Mononuclear cell (primary cell): ENCODE measurements at regions not wholly inside any gene's neighbourhood (a gene's known extent, or its start where the extent isn't known, plus 50 kb on each side); places are given as distances from the start of the nearest gene placed in this dataset.

ENCODE experiments used
- H3K27me3 ChIP-seq: 2 replicates; pipeline ENCODE4 v1.6.0; 2011; ENCODE audit warnings: low read length, control low read depth; ENCODE audit not compliant: insufficient read depth
- H3K4me1 ChIP-seq: 2 replicates; pipeline ENCODE4 v1.5.1; 2011; ENCODE audit warnings: mild to moderate bottlenecking, low read length, control low read depth; ENCODE audit not compliant: insufficient read depth
- H3K4me3 ChIP-seq: 2 replicates; pipeline ENCODE4 v1.5.1; 2011; ENCODE audit warnings: mild to moderate bottlenecking, low read length, moderate library complexity
- H3K9me3 ChIP-seq: 2 replicates; pipeline ENCODE4 v1.5.1; 2011; ENCODE audit warnings: low read depth, mild to moderate bottlenecking, control low read depth, low read length

- no peaks in the 10 kb centered on the region for H3K4me1 ChIP-seq
- H3K9me3 ChIP-seq: no peaks in the 10 kb centered on the region
- no peaks in the 10 kb centered on the region for H3K27me3 ChIP-seq
- H3K4me3 ChIP-seq: no peak overlapping the region
Measured at GRCh38 chr4:128606173-128606572, 203.3 kb upstream of the JADE1 start.

DNA sequence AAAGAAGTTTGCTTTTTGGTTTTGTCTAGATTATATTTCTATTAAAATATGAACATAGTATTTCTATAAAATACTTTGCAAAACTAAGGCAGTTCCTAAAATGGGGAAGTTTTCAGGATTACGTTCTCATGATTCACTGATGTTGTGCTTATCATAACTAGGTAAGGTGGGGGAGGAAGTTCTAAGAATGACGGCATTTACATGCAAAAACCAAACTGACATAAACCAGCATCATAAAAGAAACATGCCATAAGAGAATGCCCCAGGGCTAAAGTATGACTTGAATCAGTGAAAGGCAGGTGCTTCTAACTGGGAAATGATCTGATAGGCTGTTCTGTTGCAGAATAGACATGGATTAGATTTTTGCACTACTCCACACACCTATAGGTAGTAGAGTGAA, 204.7 kb upstream of the JADE1 start:
- no peaks in the 10 kb centered on the region for H3K4me1 ChIP-seq

GRCh38 chr4:128604204-128604603, 205.3 kb upstream of the JADE1 start:
- Histone ChIP-seq H3K4me1 (no peaks in the 10 kb centered on the region), H3K27me3 (no peaks in the 10 kb centered on the region), H3K4me3 (no peak overlapping the region), H3K9me3 (no peaks in the 10 kb centered on the region)

More for the DNA sequence above, 204.7 kb upstream of the JADE1 start:
- Histone ChIP-seq H3K27me3 (no peaks in the 10 kb centered on the region), H3K9me3 (no peaks in the 10 kb centered on the region), H3K4me3 (no peak overlapping the region)

DNA sequence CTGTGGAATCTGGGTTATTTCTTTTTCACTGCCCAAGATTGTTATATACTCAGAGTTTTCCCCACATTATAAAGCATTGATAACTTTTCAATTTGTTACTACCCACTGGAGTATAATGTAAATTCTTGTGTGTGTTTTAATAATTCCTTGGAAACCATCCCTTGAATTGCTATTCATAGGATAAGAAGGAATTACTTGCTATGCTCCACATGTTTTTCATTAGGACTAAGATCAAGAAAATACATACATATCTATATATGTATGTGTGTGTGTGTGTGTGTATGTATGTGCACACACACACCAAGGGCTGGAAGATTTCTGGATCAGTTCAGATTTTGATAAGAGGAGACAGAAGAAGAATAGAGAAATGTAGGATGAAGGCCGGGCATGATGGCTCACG, 206.4 kb upstream of the JADE1 start:
- no peaks in the 10 kb centered on the region for H3K27me3 ChIP-seq

GRCh38 chr4:128601991-128602695, 207.4 kb upstream of the JADE1 start:
- Histone ChIP-seq H3K9me3 (no peaks in the 10 kb centered on the region), H3K27me3 (no peaks in the 10 kb centered on the region)

More for the DNA sequence above, 206.4 kb upstream of the JADE1 start:
- Histone ChIP-seq H3K9me3 (no peaks in the 10 kb centered on the region), H3K4me1 (no peaks in the 10 kb centered on the region), H3K4me3 (no peak overlapping the region)

GRCh38 chr4:128600996-128601871, 208.3 kb upstream of the JADE1 start:
- Histone ChIP-seq H3K27me3 (no peaks in the 10 kb centered on the region), H3K9me3 (no peaks in the 10 kb centered on the region), H3K4me1 (no peaks in the 10 kb centered on the region), H3K4me3 (no peak overlapping the region)

More at GRCh38 chr4:128601991-128602695, 207.4 kb upstream of the JADE1 start:
- Histone ChIP-seq H3K4me1 (no peaks in the 10 kb centered on the region), H3K4me3 (no peak overlapping the region)

GRCh38 chr4:128600410-128600809, 209.1 kb upstream of the JADE1 start:
- H3K9me3 ChIP-seq: no peaks in the 10 kb centered on the region
- H3K4me1 ChIP-seq: no peaks in the 10 kb centered on the region
- H3K27me3 ChIP-seq: no peaks in the 10 kb centered on the region
- no peak overlapping the region for H3K4me3 ChIP-seq

DNA sequence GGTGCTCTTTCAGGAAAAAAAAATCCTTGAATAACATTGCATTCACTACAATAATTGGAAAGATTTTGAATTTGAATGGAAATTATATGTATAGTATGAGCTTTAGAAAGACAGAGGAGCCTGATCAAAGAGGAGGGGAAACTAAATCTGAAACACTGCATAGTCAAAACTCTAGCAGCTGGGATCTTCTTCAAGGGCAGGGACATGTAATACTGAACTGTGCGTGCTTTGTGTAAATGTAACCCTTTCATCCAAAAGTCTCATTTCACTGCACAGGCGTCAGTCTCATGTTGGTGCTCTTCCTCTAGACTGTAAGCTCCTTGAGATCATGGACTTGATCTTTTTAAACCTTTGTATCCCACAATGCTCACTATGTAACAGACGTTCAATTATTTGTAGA, 212.0 kb upstream of the JADE1 start:
- Histone ChIP-seq H3K27me3 (no peaks in the 10 kb centered on the region), H3K4me3 (no peak overlapping the region), H3K9me3 (no peaks in the 10 kb centered on the region), H3K4me1 (no peaks in the 10 kb centered on the region)

- Histone ChIP-seq H3K27me3 (no peaks in the 10 kb centered on the region), H3K4me3 (no peak overlapping the region), H3K4me1 (no peaks in the 10 kb centered on the region), H3K9me3 (no peaks in the 10 kb centered on the region)
Measured at GRCh38 chr4:128596853-128597252, 212.6 kb upstream of the JADE1 start.

DNA sequence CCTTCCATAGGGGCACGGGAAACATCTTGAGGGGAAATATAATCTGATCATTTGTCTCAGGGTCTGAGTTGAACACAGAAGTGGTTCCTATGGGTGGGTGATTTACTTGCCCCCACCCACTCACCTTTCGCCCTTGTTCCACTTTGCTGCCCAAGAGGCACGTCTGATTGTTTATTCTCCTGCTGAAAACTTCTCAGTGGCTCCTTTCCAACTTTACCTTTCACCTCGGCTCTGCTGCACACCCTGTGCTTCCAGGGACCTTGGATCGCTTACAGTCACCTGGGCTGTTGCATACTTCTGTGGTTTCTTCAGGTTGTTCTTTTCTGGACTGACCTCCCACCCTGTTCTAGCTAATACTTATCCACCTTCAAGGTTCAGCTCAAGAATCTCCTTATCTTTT, 213.4 kb upstream of the JADE1 start:
- no peaks in the 10 kb centered on the region for H3K9me3 ChIP-seq

GRCh38 chr4:128591482-128591881, 218.0 kb upstream of the JADE1 start:
- no peaks in the 10 kb centered on the region for H3K4me1 ChIP-seq
- H3K9me3 ChIP-seq: no peaks in the 10 kb centered on the region
- H3K27me3 ChIP-seq: no peaks in the 10 kb centered on the region
- H3K4me3 ChIP-seq: no peak overlapping the region

More for the DNA sequence above, 213.4 kb upstream of the JADE1 start:
- Histone ChIP-seq H3K4me1 (no peaks in the 10 kb centered on the region), H3K27me3 (no peaks in the 10 kb centered on the region), H3K4me3 (no peak overlapping the region)

DNA sequence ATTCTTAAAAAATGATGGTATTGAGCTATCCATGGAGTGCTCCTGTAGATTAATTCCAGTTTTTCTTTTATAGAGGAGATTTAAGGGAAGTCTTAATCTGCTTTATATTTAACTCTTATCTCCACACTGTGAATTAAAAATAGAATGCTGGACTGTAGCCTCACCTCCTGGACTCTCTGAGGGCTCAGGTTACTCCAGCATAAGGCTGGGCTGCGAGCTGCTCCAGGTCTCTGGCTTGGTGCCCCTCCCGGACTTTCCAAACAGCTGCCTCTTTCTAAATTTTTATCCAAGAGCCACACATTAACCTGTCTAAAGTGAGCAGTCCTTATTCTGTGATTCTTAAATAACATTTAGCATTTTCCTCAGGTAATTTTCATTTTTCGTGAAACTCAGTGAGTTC, 218.7 kb upstream of the JADE1 start:
- no peaks in the 10 kb centered on the region for H3K9me3 ChIP-seq
- H3K4me1 ChIP-seq: no peaks in the 10 kb centered on the region
- H3K27me3 ChIP-seq: no peaks in the 10 kb centered on the region
- H3K4me3 ChIP-seq: no peak overlapping the region

DNA sequence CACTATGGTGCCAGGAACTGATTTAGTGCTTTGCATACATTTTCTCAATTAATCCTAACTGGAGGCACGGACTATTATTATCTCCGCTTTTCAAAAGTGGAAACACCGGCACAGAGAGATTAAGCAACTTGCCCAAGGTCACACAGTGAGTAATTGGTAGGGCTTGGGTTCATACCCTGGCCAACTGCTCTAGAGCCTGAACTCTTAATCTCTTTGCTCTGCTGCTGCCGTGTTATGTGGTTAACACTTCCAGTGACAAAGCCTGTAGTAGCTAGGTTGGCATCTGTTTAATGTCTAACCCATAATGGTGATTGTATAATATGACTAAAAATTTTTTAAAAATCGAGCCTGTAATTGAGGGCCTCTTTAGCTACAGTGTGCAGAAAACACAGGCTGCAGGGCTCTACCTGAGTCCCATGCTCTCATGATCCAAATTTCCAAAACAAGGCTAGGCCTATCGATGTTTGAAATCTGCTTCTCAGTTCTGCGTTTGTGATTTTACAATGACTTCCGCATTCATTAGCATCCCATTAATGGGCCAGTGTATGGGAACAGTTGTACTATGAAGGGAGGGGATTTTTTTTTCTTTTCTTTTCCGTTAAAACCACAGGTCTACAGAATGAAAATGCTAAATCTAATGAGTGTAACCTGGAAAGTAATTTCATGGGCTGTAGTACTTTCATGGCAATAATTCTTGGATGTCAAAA, 219.3 kb upstream of the JADE1 start:
- Histone ChIP-seq H3K9me3 (no peaks in the 10 kb centered on the region), H3K4me1 (no peaks in the 10 kb centered on the region), H3K27me3 (no peaks in the 10 kb centered on the region), H3K4me3 (no peak overlapping the region)

DNA sequence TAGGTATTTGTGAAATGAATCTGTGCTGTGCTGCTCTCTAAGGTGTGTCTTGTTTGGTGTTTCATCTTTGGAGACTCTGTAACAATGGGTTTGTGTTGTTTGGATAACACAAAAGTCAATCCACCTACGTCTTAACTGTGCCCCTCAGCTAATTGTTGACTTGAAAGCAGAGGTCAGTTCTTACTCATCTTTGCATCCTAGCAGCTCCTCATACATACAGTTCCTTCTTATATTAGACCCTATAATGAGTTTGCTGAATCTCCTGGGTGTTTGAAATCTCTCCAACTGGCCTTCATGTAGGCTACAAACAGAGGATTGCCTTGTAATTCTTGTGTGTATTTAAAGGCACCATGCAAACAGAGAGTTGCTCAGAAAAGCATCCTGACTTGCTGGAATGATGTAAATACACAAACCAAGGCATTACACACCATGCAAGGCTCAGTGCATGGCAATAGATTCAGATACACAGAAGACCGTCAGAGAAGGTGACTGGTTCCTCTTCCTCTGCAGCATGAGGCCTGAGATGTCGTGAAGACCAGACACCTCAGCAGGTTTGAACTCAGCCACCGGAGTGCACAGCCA, 220.0 kb upstream of the JADE1 start:
- Histone ChIP-seq H3K4me3 (no peak overlapping the region), H3K27me3 (no peaks in the 10 kb centered on the region), H3K4me1 (no peaks in the 10 kb centered on the region), H3K9me3 (no peaks in the 10 kb centered on the region)

DNA sequence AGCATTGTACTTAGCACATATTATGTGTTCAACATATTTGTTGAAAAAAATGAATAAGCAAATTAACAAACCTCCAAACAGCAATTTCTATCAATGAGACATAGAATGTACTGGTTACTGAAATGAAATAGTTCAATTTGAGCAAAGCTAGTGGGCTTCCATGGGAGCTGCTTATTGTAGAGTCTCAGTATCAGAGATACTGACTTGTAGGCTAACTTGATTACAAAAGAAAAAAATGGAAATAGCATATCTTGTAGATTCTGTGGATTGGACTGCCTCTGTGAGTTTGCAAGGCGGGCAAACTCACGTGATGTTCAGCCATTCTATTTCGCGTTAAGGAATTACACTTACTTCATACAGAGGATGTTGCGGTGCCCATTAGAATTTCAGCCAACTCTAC, 222.1 kb upstream of the JADE1 start:
- Histone ChIP-seq H3K27me3 (no peaks in the 10 kb centered on the region), H3K4me1 (no peaks in the 10 kb centered on the region)

More for the DNA sequence above, 222.1 kb upstream of the JADE1 start:
- Histone ChIP-seq H3K4me3 (no peak overlapping the region), H3K9me3 (no peaks in the 10 kb centered on the region)
